ENCODE measurements at regions not wholly inside any gene's neighbourhood (a gene's known extent, or its start where the extent isn't known, plus 50 kb on each side); places are given as distances from the start of the nearest gene placed in this dataset.
A peak's percentile ranks its signal among the peaks of the same experiment; 100 is the strongest.
"Not testable (repeated sequence)": the region's sequence is repeated elsewhere in the genome, so short reads cannot be mapped to it uniquely, and the experiment has no call there.

DNA sequence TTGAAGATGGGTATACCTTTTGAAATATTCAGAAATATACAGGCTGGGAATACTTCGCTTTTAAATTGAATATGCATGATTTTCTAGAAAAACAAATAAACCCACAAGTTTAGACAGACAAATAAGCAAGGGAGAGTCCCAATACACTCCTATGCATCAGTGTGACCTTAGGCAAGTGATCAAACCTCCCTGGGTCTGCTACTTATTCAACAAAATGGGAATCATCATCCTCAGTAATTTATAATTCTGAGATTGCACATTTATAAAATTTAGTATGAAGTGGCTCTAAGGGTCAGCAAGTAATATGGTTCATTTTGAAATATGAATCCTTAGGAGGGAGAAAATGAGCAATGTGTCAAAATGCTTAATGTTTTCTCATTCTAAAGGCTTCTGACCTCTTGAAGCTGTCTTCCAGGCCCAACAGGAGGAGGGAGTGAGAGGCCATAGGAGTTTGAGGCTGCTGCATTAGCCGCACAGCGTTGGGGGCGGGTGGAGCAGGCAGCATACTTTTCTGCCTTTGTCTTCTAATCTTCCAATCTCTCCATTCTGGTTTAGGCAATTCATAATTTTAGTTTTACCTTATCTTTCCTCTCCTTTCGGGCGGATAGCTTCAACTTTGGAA lies 155.1 kb downstream of the TRIB2 start:
- no peak for DNase-seq (ENCODE audit: low spot score)
- FAIRE-seq, result no peak

DNA sequence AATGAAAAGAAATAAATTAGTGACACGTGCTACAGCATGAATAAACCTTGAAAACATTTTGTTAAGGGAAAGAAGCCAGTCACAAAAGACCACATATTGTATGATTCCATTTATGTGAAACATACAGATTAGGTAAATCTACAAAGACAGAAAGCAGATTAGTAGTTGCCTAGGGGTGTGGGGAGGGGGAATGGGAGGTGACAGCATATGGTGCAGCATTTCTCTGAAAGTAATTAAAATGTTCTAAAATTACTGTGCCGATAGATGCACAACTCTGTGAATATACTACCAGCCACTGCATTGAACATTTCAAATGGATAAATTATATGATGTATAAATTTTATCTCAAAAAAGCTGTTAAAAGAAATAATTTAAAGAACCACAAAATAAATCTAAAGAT lies 161.0 kb downstream of the TRIB2 start:
- DNase-seq (ENCODE audit: low spot score) (no peak), FAIRE-seq (no peak)

DNA sequence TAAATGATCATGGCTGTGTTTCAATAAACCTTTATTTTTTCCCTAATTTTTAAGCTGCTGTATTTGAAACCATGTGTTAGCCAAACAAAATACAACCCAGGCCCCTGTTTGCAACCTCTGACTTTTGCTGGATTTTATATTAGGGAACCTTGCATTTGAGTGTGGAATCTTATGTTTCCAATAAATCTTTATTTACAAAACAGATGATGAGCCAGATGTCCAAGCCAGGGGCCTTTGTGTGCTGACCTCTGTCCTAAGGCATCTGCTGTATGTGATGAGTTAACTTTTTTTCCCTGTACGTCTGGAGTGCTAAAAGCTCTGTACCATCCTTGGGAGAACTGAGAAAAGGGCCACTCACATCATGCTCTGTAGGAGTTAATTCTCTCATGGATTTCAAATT lies 162.9 kb downstream of the TRIB2 start:
- no peak for DNase-seq (ENCODE audit: low spot score)
- FAIRE-seq, result no peak

DNA sequence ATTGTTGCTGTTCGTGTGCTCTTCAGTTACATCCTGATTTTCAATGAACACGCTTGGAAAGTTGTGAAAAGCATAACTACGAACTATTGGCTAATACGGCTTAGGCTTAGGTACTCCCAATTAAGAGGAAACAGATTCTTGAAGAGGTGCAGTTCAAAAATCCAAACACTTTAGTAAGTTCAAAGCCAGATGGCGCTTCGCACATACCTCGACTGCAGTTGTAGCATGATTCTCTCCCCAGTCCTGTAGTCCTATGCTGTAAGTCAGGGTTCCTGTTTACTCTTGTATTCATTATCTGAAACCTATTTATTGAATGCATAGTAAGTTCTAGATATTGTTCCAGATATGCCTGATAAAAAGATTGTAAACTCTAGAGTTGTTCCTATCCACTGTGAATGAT lies 165.2 kb downstream of the TRIB2 start:
- DNase-seq (ENCODE audit: low spot score) (no peak), FAIRE-seq (peak; percentile 20)

DNA sequence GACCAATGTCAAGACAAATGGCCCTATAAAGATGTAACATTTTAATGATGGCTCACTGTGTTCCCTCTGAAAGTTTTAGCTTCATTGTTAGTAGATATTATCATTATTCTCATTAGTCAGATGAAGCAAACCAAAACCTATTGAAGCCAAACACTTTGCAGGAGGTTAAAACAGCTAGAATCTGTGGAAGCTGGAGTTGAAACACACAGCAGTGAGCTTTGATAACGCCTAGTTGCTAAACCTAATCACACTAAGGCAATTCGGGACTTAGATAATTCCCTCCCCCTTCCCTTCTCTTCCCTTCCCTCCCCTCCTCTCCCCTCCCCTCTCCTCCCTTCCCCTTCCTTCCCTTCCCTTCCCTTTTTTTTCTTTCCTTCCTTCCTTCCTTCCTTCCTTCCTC lies 165.7 kb downstream of the TRIB2 start:
- FAIRE-seq, result no peak
- no peak for DNase-seq (ENCODE audit: low spot score)

DNA sequence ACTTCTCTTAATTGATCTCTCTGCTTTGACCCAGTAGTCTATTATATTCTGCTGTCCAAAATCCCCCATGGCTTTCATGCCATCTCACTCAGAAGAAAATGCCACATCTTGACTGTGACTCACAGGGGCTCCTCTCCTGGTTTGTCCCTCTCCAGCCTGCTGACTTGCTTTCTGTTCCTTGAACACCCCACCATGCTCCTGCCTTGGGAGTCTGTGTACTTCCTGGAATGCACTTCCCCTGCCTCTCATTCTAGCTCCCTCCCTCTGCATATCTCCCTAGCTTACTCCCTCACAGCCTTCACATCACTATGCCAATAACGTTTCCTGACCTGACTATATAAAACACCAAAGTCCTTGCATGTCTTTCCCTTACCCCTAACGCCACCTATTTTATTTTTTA lies 167.2 kb downstream of the TRIB2 start:
- peak; percentile 19 for DNase-seq (ENCODE audit: low spot score)

DNA sequence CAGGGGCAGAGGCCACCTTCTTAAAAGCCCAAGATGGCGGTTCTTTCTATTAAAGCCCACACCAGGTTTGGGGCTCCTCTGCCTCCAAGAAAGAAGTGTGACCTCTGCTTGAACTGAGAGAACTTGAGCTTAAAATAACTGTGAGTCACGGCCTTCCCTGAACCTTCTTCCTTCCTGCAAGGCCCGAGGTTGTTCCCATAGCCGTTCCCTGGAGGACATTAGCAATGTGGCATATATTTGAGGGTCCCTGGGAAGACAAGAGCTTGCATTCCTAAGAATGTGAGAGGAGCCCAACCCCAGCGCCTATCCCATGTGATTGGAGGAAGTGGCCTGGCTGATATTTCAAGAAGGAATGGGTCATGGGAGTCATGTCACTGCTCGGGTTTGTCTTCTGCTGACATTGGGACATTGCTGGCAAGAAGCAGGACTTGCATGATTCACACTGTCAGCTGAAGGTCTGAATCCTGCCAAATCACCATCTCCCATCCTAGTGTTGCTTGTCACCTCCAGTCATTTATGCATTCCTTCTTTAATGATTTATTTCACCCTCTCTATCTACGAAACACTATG lies 168.1 kb downstream of the TRIB2 start:
- FAIRE-seq (no peak), DNase-seq (ENCODE audit: low spot score) (peak; percentile 60)

More for the DNA sequence above, 167.2 kb downstream of the TRIB2 start:
- FAIRE-seq, result no peak

DNA sequence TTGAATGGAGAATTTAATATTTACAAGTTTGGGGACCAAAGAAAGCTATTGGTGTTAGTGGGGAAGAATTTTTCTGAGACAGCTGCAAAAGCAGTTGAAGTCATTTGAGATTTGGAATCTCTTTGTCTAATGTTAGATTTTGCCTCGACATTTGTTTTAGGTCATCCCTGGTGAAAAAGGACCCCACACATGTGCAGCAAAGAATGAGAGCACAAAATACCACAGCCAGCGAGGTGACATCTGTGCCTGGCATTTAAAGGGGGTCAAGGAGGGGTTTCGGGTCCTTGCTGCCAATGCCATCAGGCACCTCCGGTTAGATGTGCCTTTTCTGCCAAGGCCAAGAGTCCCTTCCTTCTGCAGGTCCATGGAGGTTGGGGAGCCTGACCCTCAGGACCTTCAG lies 173.3 kb downstream of the TRIB2 start:
- FAIRE-seq (no peak), DNase-seq (ENCODE audit: low spot score) (no peak)

DNA sequence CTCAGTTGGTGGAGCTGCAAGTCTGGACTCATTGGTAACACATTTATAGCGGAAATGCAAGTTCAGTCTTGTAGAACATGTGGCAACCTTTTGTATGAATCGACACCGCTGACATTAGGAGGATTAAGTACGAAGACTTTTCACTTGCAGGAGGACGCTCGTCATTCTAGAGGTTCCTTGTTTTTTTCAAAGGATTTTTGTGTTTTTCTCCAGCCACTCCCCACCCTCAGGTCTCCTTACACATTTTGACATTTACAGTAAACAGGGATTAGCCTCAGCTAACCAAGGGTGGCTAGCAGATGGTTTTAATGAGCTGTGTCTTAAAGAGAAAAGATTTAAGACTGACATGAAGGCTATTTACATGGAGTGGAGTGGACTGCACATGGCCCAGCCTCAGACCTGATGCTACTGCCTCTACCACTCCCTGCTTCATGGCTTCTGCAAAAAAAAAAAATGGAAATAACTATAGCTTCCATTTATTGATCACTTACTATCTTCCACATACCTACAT lies 173.8 kb downstream of the TRIB2 start:
- FAIRE-seq (no peak), DNase-seq (ENCODE audit: low spot score) (no peak)

DNA sequence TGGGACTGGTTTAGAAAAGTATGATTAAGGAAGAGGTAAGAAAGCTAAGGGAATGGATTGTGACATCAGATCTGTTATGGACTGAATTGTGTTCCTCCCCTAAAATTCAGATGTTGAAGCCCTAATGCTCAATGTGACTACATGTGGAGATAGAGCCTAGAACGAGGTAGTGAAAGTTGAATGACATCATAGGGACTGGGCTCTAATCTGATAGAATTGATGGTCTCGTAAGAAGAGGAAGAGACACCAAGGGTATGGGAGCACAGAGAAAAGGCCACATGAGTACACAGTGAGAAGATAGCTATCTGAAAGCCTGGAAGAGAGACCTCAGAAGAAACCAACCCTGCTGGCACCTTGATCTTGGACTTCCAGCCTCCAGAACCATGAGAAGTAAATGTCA lies 178.3 kb downstream of the TRIB2 start:
- DNase-seq (ENCODE audit: low spot score) (no peak), FAIRE-seq (no peak)

DNA sequence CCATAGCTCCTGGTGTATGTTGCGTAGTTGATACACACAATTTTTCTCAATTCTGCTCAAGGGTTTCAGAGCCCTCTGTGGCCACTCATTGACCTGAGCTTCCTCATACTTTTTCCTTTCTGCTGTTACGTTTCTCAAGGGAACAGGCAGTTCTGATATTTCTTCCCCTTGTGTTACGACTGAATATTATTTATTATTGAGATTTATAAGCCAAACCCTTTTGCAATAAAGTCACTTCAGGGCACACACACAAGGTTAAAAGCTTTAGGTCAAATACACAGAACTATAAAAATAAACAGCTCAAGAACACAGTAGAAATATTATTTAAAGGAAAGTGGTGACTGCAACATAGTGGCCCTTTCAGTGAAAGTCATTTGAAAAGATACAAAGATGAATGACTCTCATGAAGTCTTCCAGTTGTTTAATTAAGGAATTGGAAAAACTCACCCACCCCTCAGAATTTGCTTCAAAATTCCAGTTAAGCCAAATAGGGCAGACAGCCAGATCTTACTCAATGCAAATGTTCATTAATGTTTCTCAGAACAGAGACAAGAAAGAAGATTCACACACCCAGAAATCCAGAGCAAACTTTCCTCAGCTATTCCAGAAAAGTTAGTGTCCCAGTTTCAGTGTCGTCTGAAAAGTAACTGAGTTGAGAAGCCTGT lies 179.7 kb downstream of the TRIB2 start:
- FAIRE-seq, result no peak
- no peak for DNase-seq (ENCODE audit: low spot score)

DNA sequence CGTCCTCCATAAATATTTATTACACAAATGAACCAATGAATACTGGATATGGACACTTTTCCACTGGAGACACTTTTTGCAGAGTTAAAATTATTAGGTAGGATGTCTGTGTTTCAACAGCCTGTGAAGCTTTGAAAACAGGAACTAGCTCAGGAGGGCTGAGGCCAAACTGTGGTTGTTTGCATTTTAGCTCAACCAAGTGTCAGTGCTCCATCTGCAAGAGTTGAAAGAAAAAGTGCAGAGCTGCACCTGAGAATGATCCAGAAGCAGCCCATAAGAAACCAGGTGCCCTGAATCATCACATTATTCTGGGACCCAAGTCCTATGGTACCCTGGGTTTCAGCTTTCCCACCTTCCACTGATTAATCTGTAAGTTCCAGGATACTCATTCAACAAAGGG lies 180.4 kb downstream of the TRIB2 start:
- FAIRE-seq (no peak), DNase-seq (ENCODE audit: low spot score) (no peak)

DNA sequence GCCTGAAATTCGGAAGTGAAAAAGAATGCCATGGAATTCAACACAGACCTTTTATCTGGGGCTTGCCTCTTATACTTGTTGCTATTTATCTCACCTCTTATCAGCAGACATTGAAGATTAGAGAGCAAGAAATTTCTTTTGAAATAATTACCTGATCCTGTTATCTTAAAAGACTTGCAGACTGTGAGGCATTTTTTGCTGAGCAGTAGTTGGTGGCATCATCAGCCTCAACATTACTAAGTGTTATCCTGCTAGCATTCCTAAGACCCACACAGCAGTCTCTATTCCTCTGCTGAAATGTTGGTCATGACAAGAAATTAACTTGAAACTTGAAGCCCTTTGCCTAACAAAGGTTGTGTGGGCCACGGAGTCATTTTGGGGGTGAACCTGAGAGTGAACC lies 186.5 kb downstream of the TRIB2 start:
- no peak for DNase-seq (ENCODE audit: low spot score)
- FAIRE-seq, result no peak

DNA sequence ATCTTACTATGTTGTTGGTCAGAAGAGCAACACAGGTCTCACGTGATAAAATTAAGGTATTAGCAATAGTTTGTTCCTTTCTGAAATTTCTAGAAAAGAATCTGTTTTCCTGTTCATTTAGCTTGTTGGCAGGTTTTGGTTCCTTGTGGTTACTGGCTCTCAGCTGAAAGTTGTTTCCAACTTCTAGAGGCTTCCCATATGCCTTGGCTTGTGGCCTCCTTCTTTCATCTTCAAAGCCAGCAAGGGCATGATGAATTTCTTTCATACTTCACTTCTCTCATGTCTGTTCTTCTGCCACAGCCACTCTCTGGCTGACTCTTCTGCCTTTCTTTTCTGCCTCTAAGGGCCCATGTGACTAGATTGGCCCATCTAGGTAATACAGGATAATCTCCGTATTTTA lies 193.7 kb downstream of the TRIB2 start:
- no peak for FAIRE-seq

DNA sequence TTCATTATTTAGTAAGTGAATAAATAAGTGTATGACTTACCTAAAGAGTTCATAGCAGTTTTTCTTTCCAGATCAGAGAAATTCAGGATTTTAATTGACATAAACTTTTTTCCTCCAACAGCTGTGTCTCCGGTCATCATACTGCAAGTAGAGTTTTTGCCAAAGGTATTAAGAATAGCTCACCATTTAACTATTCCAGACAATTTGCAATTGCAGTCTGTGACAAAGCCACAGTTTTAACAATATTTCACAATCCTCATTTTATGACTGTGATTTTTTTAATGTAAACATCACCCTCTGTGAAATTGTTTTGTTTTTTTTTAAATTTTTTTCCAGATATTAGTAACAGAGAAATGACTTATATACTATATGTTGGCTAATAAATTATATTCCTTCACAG lies 199.1 kb downstream of the TRIB2 start:
- DNase-seq (ENCODE audit: low spot score) (no peak), FAIRE-seq (no peak)

More for the DNA sequence above, 193.7 kb downstream of the TRIB2 start:
- DNase-seq (ENCODE audit: low spot score), result no peak

DNA sequence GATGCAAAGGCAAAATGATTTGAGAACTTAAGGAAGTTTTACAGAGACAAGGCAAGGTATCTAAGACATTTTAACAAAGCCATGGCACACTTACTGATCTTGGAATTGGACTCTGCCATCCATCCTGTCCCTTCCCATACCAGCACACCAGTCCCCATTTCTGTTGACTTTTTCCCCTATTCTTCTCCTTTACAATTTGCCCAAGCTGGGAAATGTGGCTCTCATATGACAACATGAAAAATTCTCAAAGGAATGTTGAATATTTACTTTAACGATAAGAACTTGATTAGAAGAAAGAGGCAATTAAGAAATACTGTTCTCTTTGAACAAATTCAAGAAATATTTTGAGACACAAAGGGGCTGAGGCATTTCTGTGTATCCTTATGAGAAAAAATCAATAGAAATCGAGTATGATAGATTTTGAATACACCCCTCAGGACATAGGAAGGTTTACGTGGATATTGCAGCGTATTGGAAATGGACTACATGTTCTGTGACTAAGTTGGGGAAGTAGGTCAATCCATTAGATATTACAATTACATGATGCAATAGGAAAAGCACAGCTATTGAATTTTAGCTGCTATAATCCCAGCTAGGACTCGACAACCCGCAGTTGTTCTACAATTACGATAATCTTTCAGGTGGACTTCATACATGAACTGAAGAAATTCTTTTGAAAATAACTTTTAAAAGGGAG lies 201.6 kb downstream of the TRIB2 start:
- FAIRE-seq, result no peak

DNA sequence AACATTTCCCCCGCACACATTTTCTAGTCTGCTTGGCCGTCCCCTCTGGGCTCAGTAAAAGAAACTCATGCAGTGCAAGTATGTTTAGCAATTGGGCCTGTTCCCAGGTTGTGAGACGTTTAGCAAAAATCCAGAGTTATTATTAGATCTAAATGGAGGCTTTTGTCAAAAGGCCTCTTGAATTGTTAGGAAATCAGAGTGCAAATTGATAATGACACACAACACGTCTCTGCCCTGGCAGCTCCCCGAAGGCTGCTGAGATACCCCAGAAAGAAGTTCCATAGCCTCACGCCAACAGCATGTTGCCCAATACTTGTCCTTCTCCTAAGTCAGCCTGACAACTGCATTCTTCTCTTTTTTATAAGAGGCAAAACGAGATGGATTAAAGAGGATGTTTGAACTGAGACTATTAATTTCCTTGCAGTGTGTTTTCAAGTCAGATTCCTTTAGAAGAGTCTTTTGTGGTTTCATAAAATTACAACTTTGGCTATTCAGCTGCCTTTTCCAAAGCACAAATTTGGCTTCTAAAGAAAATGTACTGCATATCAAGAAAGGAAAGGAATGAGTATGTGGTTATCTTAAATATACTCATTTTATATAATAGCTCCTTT lies 202.2 kb downstream of the TRIB2 start:
- FAIRE-seq, result no peak
- DNase-seq (ENCODE audit: low spot score), result no peak

More for the DNA sequence above, 201.6 kb downstream of the TRIB2 start:
- no peak for DNase-seq (ENCODE audit: low spot score)

DNA sequence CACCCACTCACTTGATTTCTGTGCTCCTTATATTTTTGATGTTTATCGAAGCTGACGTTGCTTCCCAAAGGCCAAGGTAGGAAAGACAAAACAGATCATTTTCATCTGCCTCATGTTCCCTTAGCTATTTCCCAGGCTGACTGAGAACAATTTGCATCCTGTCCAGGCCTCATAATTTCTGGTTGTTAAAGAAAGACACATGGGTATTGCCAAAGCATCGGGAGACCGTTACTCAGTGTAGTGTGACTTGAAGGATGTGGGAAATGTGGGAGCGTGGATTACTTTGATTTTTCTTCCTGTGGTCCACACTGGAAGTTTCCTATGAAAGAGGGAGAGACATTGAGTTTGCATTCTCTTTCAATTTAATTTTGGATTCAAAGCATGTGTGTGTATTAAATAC lies 204.6 kb downstream of the TRIB2 start:
- FAIRE-seq, result no peak
- no peak for DNase-seq (ENCODE audit: low spot score)

DNA sequence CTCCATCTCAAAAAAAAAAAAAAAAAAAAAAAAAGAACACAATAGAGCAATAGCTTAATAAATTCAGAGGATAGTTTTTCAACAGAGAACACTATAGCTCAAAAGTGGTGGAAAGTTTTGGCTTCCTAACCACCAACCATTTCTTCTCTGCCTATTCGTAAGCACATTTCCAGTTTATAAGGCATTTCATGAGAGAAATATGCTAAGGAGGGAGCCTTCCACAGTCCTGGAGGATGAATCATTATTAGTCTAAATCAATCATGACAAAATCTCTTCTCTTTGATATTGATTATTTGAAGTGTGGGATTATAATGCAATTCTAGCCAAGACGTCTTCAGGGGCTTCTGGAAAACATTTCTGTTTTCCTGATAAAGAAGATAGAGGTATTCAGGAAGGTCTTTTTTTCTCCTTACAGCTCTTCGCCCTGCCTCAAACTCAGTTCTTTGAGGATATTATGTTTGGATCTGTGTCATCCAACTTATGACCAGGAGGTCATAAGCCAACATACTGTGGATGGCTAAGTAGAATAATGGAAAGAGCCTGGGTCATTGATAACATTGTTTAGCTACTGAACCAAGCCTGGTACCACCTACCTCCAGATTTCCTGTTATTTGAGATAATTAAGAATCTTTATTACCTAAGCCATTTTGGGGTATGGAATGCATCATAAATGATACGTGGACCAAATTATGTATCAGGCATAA lies 207.3 kb downstream of the TRIB2 start:
- DNase-seq (ENCODE audit: low spot score) (peak; percentile 21), FAIRE-seq (no peak)

DNA sequence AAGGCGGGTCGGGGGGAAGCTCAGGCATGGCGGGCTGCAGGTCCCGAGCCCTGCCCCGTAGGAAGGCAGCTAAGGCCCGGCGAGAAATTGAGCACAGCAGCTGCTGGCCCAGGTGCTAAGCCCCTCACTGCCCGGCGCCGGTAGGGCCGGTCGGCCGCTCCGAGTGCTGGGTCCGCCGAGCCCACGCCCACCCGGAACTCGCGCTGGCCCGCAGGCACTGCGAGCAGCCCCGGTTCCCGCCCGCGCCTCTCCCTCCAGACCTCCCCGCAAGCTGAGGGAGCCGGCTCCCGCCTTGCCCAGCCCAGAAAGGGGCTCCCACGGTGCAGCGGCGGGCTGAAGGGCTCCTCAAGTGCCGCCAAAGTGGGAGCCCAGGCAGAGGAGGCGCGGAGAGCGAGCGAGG lies 209.9 kb downstream of the TRIB2 start:
- not testable (repeated sequence) for FAIRE-seq; DNase-seq (ENCODE audit: low spot score)

DNA sequence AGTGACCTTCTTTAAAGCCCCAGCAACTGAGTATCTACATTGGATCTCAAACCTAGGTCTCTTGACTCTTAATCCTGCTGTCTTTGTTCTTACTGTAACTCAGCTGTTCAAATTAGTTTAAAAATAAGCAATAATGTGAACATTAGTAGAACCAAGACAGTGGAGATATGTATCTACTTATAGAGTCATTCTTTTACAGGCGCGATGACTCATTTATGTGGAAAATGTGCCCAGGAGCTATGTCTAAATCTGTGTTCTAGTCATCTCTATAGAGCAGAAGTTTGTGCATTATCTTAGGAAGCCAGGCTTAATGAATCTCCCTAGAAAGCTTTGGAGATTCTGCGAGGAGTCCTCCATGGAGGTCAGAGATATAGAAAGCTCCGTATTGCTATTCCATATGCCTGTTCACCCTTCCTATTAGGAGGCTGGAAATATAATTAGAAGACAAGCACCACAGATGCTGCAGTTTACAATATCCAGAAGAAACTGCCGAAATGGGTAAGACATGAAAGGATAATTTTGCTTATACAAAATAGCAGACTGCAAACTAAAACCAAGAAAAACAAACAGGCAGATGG lies 211.6 kb downstream of the TRIB2 start:
- peak; percentile 31 for DNase-seq (ENCODE audit: low spot score)
- no peak for FAIRE-seq

All from urothelium cell line (cell line).